ENCODE measurements at regions not wholly inside any gene's neighbourhood (a gene's known extent, or its start where the extent isn't known, plus 50 kb on each side); places are given as distances from the start of the nearest gene placed in this dataset.
A peak's percentile ranks its signal among the peaks of the same experiment; 100 is the strongest.

- Histone ChIP-seq H3K27ac (ENCODE audit: low read depth, low read length) (no peak overlapping the region), H3K4me1 (ENCODE audit: control insufficient read depth in 2 of 2, insufficient read depth in 2 of 2, low read length in 2 of 2) (no peaks in the 10 kb centered on the region), H3K27me3 (ENCODE audit: control insufficient read depth in 2 of 2, insufficient read depth in 2 of 2, low read length in 2 of 2) (no peaks in the 10 kb centered on the region), H3K9me3 (ENCODE audit: control insufficient read depth in 2 of 3, low read length in 3 of 3) (no peaks in the 10 kb centered on the region), H3K36me3 (ENCODE audit: control insufficient read depth in 2 of 3, insufficient read depth in 3 of 3, low read length in 3 of 3) (no peaks in the 10 kb centered on the region), H3K4me3 (ENCODE audit: low read length) (no peak overlapping the region)
- POLR2A ChIA-PET, result no interaction called here
- Mint-ChIP-seq H3K27me3 (no peaks in the 10 kb centered on the region), H3K9me3 (peaks cover 0 to 9% (median 1%) of the 10 kb centered on the region in 11 donors), H3K4me3 (no peak overlapping the region), H3K27ac (no peak overlapping the region), H3K36me3 (no peaks in the 10 kb centered on the region), H3K4me1 (peaks cover 0 to under 1% (median 0%) of the 10 kb centered on the region in 7 donors)
- CTCF ChIA-PET, result no interaction called here
- ATAC-seq, result no peak
- no peak for DNase-seq
- intact Hi-C loops (cut with micrococcal nuclease), result no loop called here
Observed at GRCh38 chr3:191634902-191635301, 173.9 kb downstream of the PYDC2 start.

GRCh38 chr3:191637611-191638010 is 176.6 kb downstream of the PYDC2 start:
- ATAC-seq (no peak), DNase-seq (no peak)
- Mint-ChIP-seq H3K4me3 (no peak overlapping the region), H3K27me3 (no peaks in the 10 kb centered on the region), H3K9me3 (peaks cover 0 to 10% (median 2%) of the 10 kb centered on the region in 11 donors), H3K27ac (no peak overlapping the region), H3K36me3 (no peaks in the 10 kb centered on the region), H3K4me1 (no peaks in the 10 kb centered on the region)
- H3K4me3 ChIP-seq (ENCODE audit: low read length), result no peak overlapping the region
- intact Hi-C loops (cut with micrococcal nuclease), result no loop called here
- no peaks in the 10 kb centered on the region for H3K4me1 ChIP-seq (ENCODE audit: control insufficient read depth in 2 of 2, insufficient read depth in 2 of 2, low read length in 2 of 2)
- H3K9me3 ChIP-seq (ENCODE audit: control insufficient read depth in 2 of 3, low read length in 3 of 3), result no peaks in the 10 kb centered on the region
- POLR2A ChIA-PET, result no interaction called here
- no peaks in the 10 kb centered on the region for H3K27me3 ChIP-seq (ENCODE audit: control insufficient read depth in 2 of 2, insufficient read depth in 2 of 2, low read length in 2 of 2)
- no peak overlapping the region for H3K27ac ChIP-seq (ENCODE audit: low read depth, low read length)
- CTCF ChIA-PET, result no interaction called here
- no peaks in the 10 kb centered on the region for H3K36me3 ChIP-seq (ENCODE audit: control insufficient read depth in 2 of 3, insufficient read depth in 3 of 3, low read length in 3 of 3)

- ChIA-PET CTCF (no interaction called here), POLR2A (interaction anchor here (0.7 kb wide), 1 partner anchor 42 kb away, joined by 3 read pairs; no protein-coding TSS in a partner anchor)
- Histone ChIP-seq H3K4me3 (ENCODE audit: low read length) (no peak overlapping the region), H3K27me3 (ENCODE audit: control insufficient read depth in 2 of 2, insufficient read depth in 2 of 2, low read length in 2 of 2) (no peaks in the 10 kb centered on the region), H3K4me1 (ENCODE audit: control insufficient read depth in 2 of 2, insufficient read depth in 2 of 2, low read length in 2 of 2) (no peaks in the 10 kb centered on the region), H3K9me3 (ENCODE audit: control insufficient read depth in 2 of 3, low read length in 3 of 3) (no peaks in the 10 kb centered on the region), H3K27ac (ENCODE audit: low read depth, low read length) (no peak overlapping the region), H3K36me3 (ENCODE audit: control insufficient read depth in 2 of 3, insufficient read depth in 3 of 3, low read length in 3 of 3) (no peaks in the 10 kb centered on the region)
- Mint-ChIP-seq H3K27me3 (no peaks in the 10 kb centered on the region), H3K4me1 (no peaks in the 10 kb centered on the region), H3K36me3 (no peaks in the 10 kb centered on the region), H3K9me3 (peaks cover 5 to 32% (median 10%) of the 10 kb centered on the region in 11 donors), H3K4me3 (no peak overlapping the region), H3K27ac (no peak overlapping the region)
- ATAC-seq (peak; percentile 22), DNase-seq (no peak)
- intact Hi-C loops (cut with micrococcal nuclease), result no loop called here
Observed at GRCh38 chr3:191641789-191642188, 180.8 kb downstream of the PYDC2 start.

- ATAC-seq, result no peak
Observed at GRCh38 chr3:191644291-191644690, 183.3 kb downstream of the PYDC2 start.

GRCh38 chr3:191646242-191646641 is 185.3 kb downstream of the PYDC2 start:
- H3K9me3 ChIP-seq (ENCODE audit: control insufficient read depth in 2 of 3, low read length in 3 of 3), result no peaks in the 10 kb centered on the region
- ATAC-seq, result no peak
- Mint-ChIP-seq H3K9me3 (peaks cover 8 to 41% (median 22%) of the 10 kb centered on the region in 11 donors), H3K27ac (peak overlapping the region in 1 of 9 donors; percentile 39), H3K4me3 (no peak overlapping the region), H3K4me1 (no peaks in the 10 kb centered on the region), H3K27me3 (peaks cover 0 to 4% (median 0%) of the 10 kb centered on the region in 5 donors), H3K36me3 (peaks cover 0 to 4% (median 0%) of the 10 kb centered on the region in 5 donors)
- H3K27me3 ChIP-seq (ENCODE audit: control insufficient read depth in 2 of 2, insufficient read depth in 2 of 2, low read length in 2 of 2), result no peaks in the 10 kb centered on the region
- CTCF ChIA-PET, result no interaction called here
- DNase-seq, result no peak
- H3K27ac ChIP-seq (ENCODE audit: low read depth, low read length), result no peak overlapping the region
- H3K4me3 ChIP-seq (ENCODE audit: low read length), result no peak overlapping the region
- POLR2A ChIA-PET, result no interaction called here
- H3K4me1 ChIP-seq (ENCODE audit: control insufficient read depth in 2 of 2, insufficient read depth in 2 of 2, low read length in 2 of 2), result no peaks in the 10 kb centered on the region
- intact Hi-C loops (cut with micrococcal nuclease), result no loop called here
- H3K36me3 ChIP-seq (ENCODE audit: control insufficient read depth in 2 of 3, insufficient read depth in 3 of 3, low read length in 3 of 3), result no peaks in the 10 kb centered on the region

More at GRCh38 chr3:191644291-191644690, 183.3 kb downstream of the PYDC2 start:
- no peaks in the 10 kb centered on the region for H3K27me3 Mint-ChIP-seq
- no peaks in the 10 kb centered on the region for H3K9me3 ChIP-seq (ENCODE audit: control insufficient read depth in 2 of 3, low read length in 3 of 3)
- no peaks in the 10 kb centered on the region for H3K4me1 ChIP-seq (ENCODE audit: control insufficient read depth in 2 of 2, insufficient read depth in 2 of 2, low read length in 2 of 2)
- no peaks in the 10 kb centered on the region for H3K36me3 Mint-ChIP-seq
- H3K36me3 ChIP-seq (ENCODE audit: control insufficient read depth in 2 of 3, insufficient read depth in 3 of 3, low read length in 3 of 3), result no peaks in the 10 kb centered on the region
- H3K4me3 Mint-ChIP-seq, result no peak overlapping the region
- POLR2A ChIA-PET, result no interaction called here
- no peak overlapping the region for H3K4me3 ChIP-seq (ENCODE audit: low read length)
- DNase-seq, result no peak
- no peak overlapping the region for H3K27ac Mint-ChIP-seq
- peaks cover 5 to 35% (median 15%) of the 10 kb centered on the region in 11 donors for H3K9me3 Mint-ChIP-seq
- no peaks in the 10 kb centered on the region for H3K27me3 ChIP-seq (ENCODE audit: control insufficient read depth in 2 of 2, insufficient read depth in 2 of 2, low read length in 2 of 2)
- no peaks in the 10 kb centered on the region for H3K4me1 Mint-ChIP-seq
- intact Hi-C loops (cut with micrococcal nuclease), result no loop called here
- CTCF ChIA-PET, result no interaction called here
- no peak overlapping the region for H3K27ac ChIP-seq (ENCODE audit: low read depth, low read length)

DNA sequence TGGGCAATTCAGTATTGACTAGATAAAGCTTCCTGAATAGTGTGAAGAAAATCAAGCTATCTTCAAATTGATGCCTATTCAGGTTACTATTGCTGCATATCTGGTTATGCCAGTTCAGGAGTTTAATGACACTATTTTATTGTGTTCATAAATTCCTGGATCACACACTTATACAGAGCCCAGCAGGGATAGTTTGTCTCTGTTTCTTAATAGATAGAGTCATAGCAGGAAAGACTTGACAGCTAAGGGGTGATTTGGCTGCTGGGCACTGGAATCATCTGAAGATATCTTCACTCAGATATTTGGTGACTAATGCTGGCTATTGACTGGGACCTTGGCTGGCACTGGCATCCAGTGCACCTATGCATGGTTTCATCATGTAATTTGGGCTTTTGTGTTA is 187.8 kb downstream of the PYDC2 start:
- H3K27ac ChIP-seq (ENCODE audit: low read depth, low read length), result no peak overlapping the region
- Mint-ChIP-seq H3K4me1 (no peaks in the 10 kb centered on the region), H3K9me3 (peaks cover 9 to 47% (median 23%) of the 10 kb centered on the region in 11 donors), H3K4me3 (no peak overlapping the region), H3K27me3 (peaks cover 0 to 4% (median 0%) of the 10 kb centered on the region in 5 donors), H3K27ac (no peak overlapping the region), H3K36me3 (peaks cover 0 to 8% (median 0%) of the 10 kb centered on the region in 5 donors)
- POLR2A ChIA-PET, result no interaction called here
- DNase-seq (no peak), ATAC-seq (no peak)
- no peaks in the 10 kb centered on the region for H3K9me3 ChIP-seq (ENCODE audit: control insufficient read depth in 2 of 3, low read length in 3 of 3)
- no peaks in the 10 kb centered on the region for H3K27me3 ChIP-seq (ENCODE audit: control insufficient read depth in 2 of 2, insufficient read depth in 2 of 2, low read length in 2 of 2)
- no peak overlapping the region for H3K4me3 ChIP-seq (ENCODE audit: low read length)
- CTCF ChIA-PET, result no interaction called here
- intact Hi-C loops (cut with micrococcal nuclease), result no loop called here
- H3K4me1 ChIP-seq (ENCODE audit: control insufficient read depth in 2 of 2, insufficient read depth in 2 of 2, low read length in 2 of 2), result no peaks in the 10 kb centered on the region
- H3K36me3 ChIP-seq (ENCODE audit: control insufficient read depth in 2 of 3, insufficient read depth in 3 of 3, low read length in 3 of 3), result no peaks in the 10 kb centered on the region

GRCh38 chr3:191649626-191650025 is 188.7 kb downstream of the PYDC2 start:
- CTCF ChIA-PET, result no interaction called here

More at GRCh38 chr3:191649626-191650025, 188.7 kb downstream of the PYDC2 start:
- peaks cover 0 to 4% (median 0%) of the 10 kb centered on the region in 5 donors for H3K27me3 Mint-ChIP-seq
- H3K4me1 Mint-ChIP-seq, result no peaks in the 10 kb centered on the region
- H3K9me3 Mint-ChIP-seq, result peaks cover 9 to 39% (median 20%) of the 10 kb centered on the region in 11 donors
- peaks cover 0 to 4% (median 0%) of the 10 kb centered on the region in 3 experiments for H3K9me3 ChIP-seq (ENCODE audit: control insufficient read depth in 2 of 3, low read length in 3 of 3)
- no peaks in the 10 kb centered on the region for H3K4me1 ChIP-seq (ENCODE audit: control insufficient read depth in 2 of 2, insufficient read depth in 2 of 2, low read length in 2 of 2)
- H3K4me3 ChIP-seq (ENCODE audit: low read length), result no peak overlapping the region
- no peak overlapping the region for H3K4me3 Mint-ChIP-seq
- H3K27ac ChIP-seq (ENCODE audit: low read depth, low read length), result no peak overlapping the region
- intact Hi-C loops (cut with micrococcal nuclease), result no loop called here
- peaks cover 0 to 8% (median 0%) of the 10 kb centered on the region in 5 donors for H3K36me3 Mint-ChIP-seq
- no peak overlapping the region for H3K27ac Mint-ChIP-seq
- ATAC-seq (no peak), DNase-seq (no peak)
- POLR2A ChIA-PET, result no interaction called here
- H3K36me3 ChIP-seq (ENCODE audit: control insufficient read depth in 2 of 3, insufficient read depth in 3 of 3, low read length in 3 of 3), result no peaks in the 10 kb centered on the region
- H3K27me3 ChIP-seq (ENCODE audit: control insufficient read depth in 2 of 2, insufficient read depth in 2 of 2, low read length in 2 of 2), result no peaks in the 10 kb centered on the region

All from naive thymus-derived CD4-positive, alpha-beta T cell (primary cell).